Mucosa of descending colon (tissue), 3 donors: ENCODE measurements at regions not wholly inside any gene's neighbourhood (a gene's known extent, or its start where the extent isn't known, plus 50 kb on each side); places are given as distances from the start of the nearest gene placed in this dataset.

Experiments used
- ATAC-seq: fragments of 200-7000 bp; cut with Tn5 transposase; one replicate; pipeline ENCODE4 v1.9.1; 2020; ENCODE audit warnings: mild to moderate bottlenecking, moderate library complexity
- DNase-seq, 3 donors: peaks; one replicate each; pipeline ENCODE4 v3.0.0-alpha.2; 2020
- H3K36me3 ChIP-seq: fragments of 200-600 bp; one replicate; pipeline ENCODE4 v1.8.0; 2021; ENCODE audit warnings: low read depth, mild to moderate bottlenecking
- H3K4me1 ChIP-seq: fragments of 200-600 bp; one replicate; pipeline ENCODE4 v1.8.0; 2021; ENCODE audit warnings: low read depth, mild to moderate bottlenecking
- H3K4me3 ChIP-seq: fragments of 200-600 bp; one replicate; pipeline ENCODE4 v1.8.0; 2021; ENCODE audit warnings: mild to moderate bottlenecking
- H3K9me3 ChIP-seq: fragments of 200-600 bp; one replicate; pipeline ENCODE4 v1.8.0; 2021; ENCODE audit warnings: mild to moderate bottlenecking
- CTCF ChIP-seq: fragments of 200-600 bp; IDR thresholded peaks from one replicate; pipeline ENCODE4 v1.8.0; 2022; ENCODE audit warnings: antibody characterized with exemption, mild to moderate bottlenecking
- intact Hi-C, 2 donors: fragments of 100-400 bp; cut with DNase I in 1 of 2; cut with micrococcal nuclease in 1 of 2; formaldehyde crosslinking; loops; one replicate each; pipeline versions ENCODE4 v1.11.0 to v1.11.1; 2022; cut with DNase I, micrococcal nuclease
- donor health status: DM: no; HTN: no; CAD: no; lungs with moderate emphysema.
- donor health status: DM: no; HTN: no; CAD: no.
- donor health status: DM: no; HTN: yes; CAD: no.

- Histone ChIP-seq H3K4me3 (no peak overlapping the region), H3K4me1 (no peaks in the 10 kb centered on the region), H3K9me3 (no peaks in the 10 kb centered on the region), H3K36me3 (no peaks in the 10 kb centered on the region)
- no peak for TF ChIP-seq CTCF
- intact Hi-C loops: no loop called here
- DNase-seq: no peak
- ATAC-seq: no peak
These were observed 70.6 kb upstream of the E2F3 start for GRCh38 chr6:20331042-20331441.

- Histone ChIP-seq H3K36me3 (no peaks in the 10 kb centered on the region), H3K4me1 (no peaks in the 10 kb centered on the region), H3K4me3 (no peak overlapping the region), H3K9me3 (no peaks in the 10 kb centered on the region)
- DNase-seq (no peak), ATAC-seq (no peak)
- intact Hi-C loops: no loop called here
- no peak for TF ChIP-seq CTCF
These were observed 70.1 kb upstream of the E2F3 start for GRCh38 chr6:20331625-20332024.

GRCh38 chr6:20332441-20333006 is 69.2 kb upstream of the E2F3 start:
- Histone ChIP-seq H3K4me1 (no peaks in the 10 kb centered on the region), H3K4me3 (no peak overlapping the region), H3K9me3 (no peaks in the 10 kb centered on the region), H3K36me3 (no peaks in the 10 kb centered on the region)
- no peak for DNase-seq
- intact Hi-C loops: no loop called here
- no peak for TF ChIP-seq CTCF
- ATAC-seq: no peak

- intact Hi-C loops: no loop called here
- Histone ChIP-seq H3K4me1 (no peaks in the 10 kb centered on the region), H3K36me3 (no peaks in the 10 kb centered on the region), H3K4me3 (no peak overlapping the region), H3K9me3 (no peaks in the 10 kb centered on the region)
- no peak for TF ChIP-seq CTCF
- DNase-seq: no peak
- ATAC-seq: no peak
These were observed 67.9 kb upstream of the E2F3 start for GRCh38 chr6:20333721-20334269.

- TF ChIP-seq CTCF: no peak
- ATAC-seq (no peak), DNase-seq (no peak)
- no peaks in the 10 kb centered on the region for H3K9me3 ChIP-seq
- H3K36me3 ChIP-seq: no peaks in the 10 kb centered on the region
- intact Hi-C loops: no loop called here
- H3K4me1 ChIP-seq: no peaks in the 10 kb centered on the region
- H3K4me3 ChIP-seq: no peak overlapping the region
These were observed 67.3 kb upstream of the E2F3 start for GRCh38 chr6:20334334-20334733.

GRCh38 chr6:20334962-20335361 is 66.7 kb upstream of the E2F3 start:
- Histone ChIP-seq H3K4me1 (no peaks in the 10 kb centered on the region), H3K36me3 (no peaks in the 10 kb centered on the region), H3K4me3 (no peak overlapping the region), H3K9me3 (no peaks in the 10 kb centered on the region)
- DNase-seq: no peak
- no peak for TF ChIP-seq CTCF
- ATAC-seq: no peak
- intact Hi-C loops: no loop called here
